ENCODE measurements at regions not wholly inside any gene's neighbourhood (a gene's known extent, or its start where the extent isn't known, plus 50 kb on each side); places are given as distances from the start of the nearest gene placed in this dataset.

GRCh38 chr1:119226321-119226720 is 85.9 kb upstream of the WARS2 start:
- no peak overlapping the region for H3K4me3 ChIP-seq (ENCODE audit: low read length, poor library complexity, severe bottlenecking)
- no peaks in the 10 kb centered on the region for H3K9me2 ChIP-seq (replicated peaks; ENCODE audit: low read depth, low read length)
- H3K79me2 ChIP-seq (ENCODE audit: insufficient read depth, low read length): no peaks in the 10 kb centered on the region
- no peak overlapping the region for H2AFZ ChIP-seq (ENCODE audit: low read length)
- no peaks in the 10 kb centered on the region for H3K36me3 ChIP-seq (ENCODE audit: insufficient read depth, low read length)
- no peak overlapping the region for H3K9ac ChIP-seq (ENCODE audit: low read depth, low read length, poor library complexity, severe bottlenecking)
- H3K4me1 ChIP-seq (ENCODE audit: insufficient read depth, low read length, poor library complexity, severe bottlenecking): no peaks in the 10 kb centered on the region
- H4K20me1 ChIP-seq (ENCODE audit: insufficient read depth, low read length, poor library complexity, severe bottlenecking): no peaks in the 10 kb centered on the region
- no peaks in the 10 kb centered on the region for H3K27me3 ChIP-seq (ENCODE audit: insufficient read depth, low read length, poor library complexity, severe bottlenecking)
- no peaks in the 10 kb centered on the region for H3K9me3 ChIP-seq (ENCODE audit: insufficient read depth, low read depth, low read length)
- TF ChIP-seq EZH2phosphoT487 (IDR thresholded peaks at IDR 0.05; ENCODE audit: borderline replicate concordance): no peak
- no peak for TF ChIP-seq CTCF (conservative IDR thresholded peaks at IDR 0.05; ENCODE audit: low read length)
- H3F3A ChIP-seq (ENCODE audit: low read depth): no peaks in the 10 kb centered on the region
- no peak overlapping the region for H3K4me2 ChIP-seq (ENCODE audit: low read depth, low read length, poor library complexity, severe bottlenecking)

GRCh38 chr1:119226913-119227312 is 86.5 kb upstream of the WARS2 start:
- no peak overlapping the region for H3K4me2 ChIP-seq (ENCODE audit: low read depth, low read length, poor library complexity, severe bottlenecking)
- no peak overlapping the region for H2AFZ ChIP-seq (ENCODE audit: low read length)
- H3K4me1 ChIP-seq (ENCODE audit: insufficient read depth, low read length, poor library complexity, severe bottlenecking): no peaks in the 10 kb centered on the region
- H3K79me2 ChIP-seq (ENCODE audit: insufficient read depth, low read length): no peaks in the 10 kb centered on the region
- no peaks in the 10 kb centered on the region for H3K36me3 ChIP-seq (ENCODE audit: insufficient read depth, low read length)
- H3F3A ChIP-seq (ENCODE audit: low read depth): no peaks in the 10 kb centered on the region
- no peaks in the 10 kb centered on the region for H3K9me2 ChIP-seq (replicated peaks; ENCODE audit: low read depth, low read length)
- TF ChIP-seq CTCF (conservative IDR thresholded peaks at IDR 0.05; ENCODE audit: low read length) (no peak), EZH2phosphoT487 (IDR thresholded peaks at IDR 0.05; ENCODE audit: borderline replicate concordance) (no peak)
- H4K20me1 ChIP-seq (ENCODE audit: insufficient read depth, low read length, poor library complexity, severe bottlenecking): no peaks in the 10 kb centered on the region
- no peak overlapping the region for H3K4me3 ChIP-seq (ENCODE audit: low read length, poor library complexity, severe bottlenecking)
- no peaks in the 10 kb centered on the region for H3K9me3 ChIP-seq (ENCODE audit: insufficient read depth, low read depth, low read length)
- H3K27me3 ChIP-seq (ENCODE audit: insufficient read depth, low read length, poor library complexity, severe bottlenecking): no peaks in the 10 kb centered on the region
- no peak overlapping the region for H3K9ac ChIP-seq (ENCODE audit: low read depth, low read length, poor library complexity, severe bottlenecking)

GRCh38 chr1:119227456-119227855 is 87.0 kb upstream of the WARS2 start:
- no peak overlapping the region for H3K9ac ChIP-seq (ENCODE audit: low read depth, low read length, poor library complexity, severe bottlenecking)
- TF ChIP-seq CTCF (conservative IDR thresholded peaks at IDR 0.05; ENCODE audit: low read length) (no peak), EZH2phosphoT487 (IDR thresholded peaks at IDR 0.05; ENCODE audit: borderline replicate concordance) (no peak)
- H4K20me1 ChIP-seq (ENCODE audit: insufficient read depth, low read length, poor library complexity, severe bottlenecking): no peaks in the 10 kb centered on the region
- H3K4me1 ChIP-seq (ENCODE audit: insufficient read depth, low read length, poor library complexity, severe bottlenecking): no peaks in the 10 kb centered on the region
- H3K36me3 ChIP-seq (ENCODE audit: insufficient read depth, low read length): no peaks in the 10 kb centered on the region
- H3K4me2 ChIP-seq (ENCODE audit: low read depth, low read length, poor library complexity, severe bottlenecking): no peak overlapping the region
- no peaks in the 10 kb centered on the region for H3K27me3 ChIP-seq (ENCODE audit: insufficient read depth, low read length, poor library complexity, severe bottlenecking)
- no peaks in the 10 kb centered on the region for H3K9me3 ChIP-seq (ENCODE audit: insufficient read depth, low read depth, low read length)
- H2AFZ ChIP-seq (ENCODE audit: low read length): no peak overlapping the region
- no peaks in the 10 kb centered on the region for H3K9me2 ChIP-seq (replicated peaks; ENCODE audit: low read depth, low read length)
- no peaks in the 10 kb centered on the region for H3K79me2 ChIP-seq (ENCODE audit: insufficient read depth, low read length)
- no peak overlapping the region for H3K4me3 ChIP-seq (ENCODE audit: low read length, poor library complexity, severe bottlenecking)
- no peaks in the 10 kb centered on the region for H3F3A ChIP-seq (ENCODE audit: low read depth)

All from Loucy (cell line).